Cardiac muscle cell (in vitro differentiated cells and primary cell): ENCODE measurements at regions not wholly inside any gene's neighbourhood (a gene's known extent, or its start where the extent isn't known, plus 50 kb on each side); places are given as distances from the start of the nearest gene placed in this dataset.
"Not testable (repeated sequence)": the region's sequence is repeated elsewhere in the genome, so short reads cannot be mapped to it uniquely, and the experiment has no call there.

Experiments
- DNase-seq, 2 donors: peaks; one replicate each; pipeline versions ENCODE4 v3.0.0 to v3.0.0-alpha.2; 2010 to 2017; ENCODE audit warnings: low read depth in 1 of 2, low spot score in 1 of 2
- H3K27ac ChIP-seq: fragments of 200-600 bp; sonication (generic); 2 replicates; pipeline ENCODE4 v1.5.1; 2016
- H3K27me3 ChIP-seq: fragments of 200-600 bp; sonication (generic); 2 replicates; pipeline ENCODE4 v1.6.0; 2016; ENCODE audit warnings: control low read depth
- H3K36me3 ChIP-seq: fragments of 200-600 bp; sonication (generic); 2 replicates; pipeline ENCODE4 v1.5.1; 2016; ENCODE audit warnings: control low read depth
- H3K4me1 ChIP-seq: fragments of 200-600 bp; sonication (generic); 2 replicates; pipeline ENCODE4 v1.8.1; 2017; ENCODE audit warnings: low read depth, mild to moderate bottlenecking, mixed run types
- H3K4me3 ChIP-seq: fragments of 200-600 bp; sonication (generic); 2 replicates; pipeline ENCODE4 v1.5.1; 2016; ENCODE audit warnings: mild to moderate bottlenecking
- H3K9me3 ChIP-seq: fragments of 200-600 bp; sonication (generic); 2 replicates; pipeline ENCODE4 v1.5.1; 2017; ENCODE audit warnings: low read depth, mild to moderate bottlenecking, control low read depth
- CTCF ChIP-seq: IDR thresholded peaks from 2 replicates; pipeline ENCODE4 v1.5.1; 2012; ENCODE audit warnings: low read depth, mild to moderate bottlenecking, low read length

- no peak overlapping the region for H3K27ac ChIP-seq
- TF ChIP-seq CTCF: no peak
- DNase-seq: peak in 1 of 2 donors; percentile 22
- H3K9me3 ChIP-seq: no peaks in the 10 kb centered on the region
- H3K27me3 ChIP-seq: no peaks in the 10 kb centered on the region
- H3K4me1 ChIP-seq: peaks cover 9% of the 10 kb centered on the region
- no peak overlapping the region for H3K4me3 ChIP-seq
- no peaks in the 10 kb centered on the region for H3K36me3 ChIP-seq
Observed at GRCh38 chr14:71629765-71630492, 302.3 kb upstream of the RGS6 start.

- not testable (repeated sequence) for DNase-seq, H3K4me1 ChIP-seq, H3K9me3 ChIP-seq, H3K27me3 ChIP-seq, H3K27ac ChIP-seq, H3K4me3 ChIP-seq, H3K36me3 ChIP-seq
Observed at GRCh38 chr14:71631030-71631429, 301.2 kb upstream of the RGS6 start.

GRCh38 chr14:71632440-71632946, 299.7 kb upstream of the RGS6 start:
- no peak for TF ChIP-seq CTCF
- no peaks in the 10 kb centered on the region for H3K36me3 ChIP-seq
- H3K27ac ChIP-seq: no peak overlapping the region
- no peaks in the 10 kb centered on the region for H3K27me3 ChIP-seq
- H3K4me3 ChIP-seq: no peak overlapping the region
- no peaks in the 10 kb centered on the region for H3K4me1 ChIP-seq
- DNase-seq: no peak
- H3K9me3 ChIP-seq: no peaks in the 10 kb centered on the region

- no peak for DNase-seq
- no peak for TF ChIP-seq CTCF
Observed at GRCh38 chr14:71636076-71636475, 296.2 kb upstream of the RGS6 start.

GRCh38 chr14:71636820-71637471, 295.3 kb upstream of the RGS6 start:
- Histone ChIP-seq H3K27ac (no peak overlapping the region), H3K36me3 (no peaks in the 10 kb centered on the region), H3K27me3 (no peaks in the 10 kb centered on the region), H3K4me3 (no peak overlapping the region), H3K4me1 (no peaks in the 10 kb centered on the region), H3K9me3 (no peaks in the 10 kb centered on the region)
- DNase-seq: no peak
- no peak for TF ChIP-seq CTCF

More at GRCh38 chr14:71636076-71636475, 296.2 kb upstream of the RGS6 start:
- H3K27me3 ChIP-seq: no peaks in the 10 kb centered on the region
- H3K36me3 ChIP-seq: no peaks in the 10 kb centered on the region
- H3K9me3 ChIP-seq: no peaks in the 10 kb centered on the region
- H3K27ac ChIP-seq: no peak overlapping the region
- no peaks in the 10 kb centered on the region for H3K4me1 ChIP-seq
- no peak overlapping the region for H3K4me3 ChIP-seq

GRCh38 chr14:71638523-71639196, 293.6 kb upstream of the RGS6 start:
- Histone ChIP-seq H3K27me3 (no peaks in the 10 kb centered on the region), H3K36me3 (no peaks in the 10 kb centered on the region), H3K9me3 (no peaks in the 10 kb centered on the region), H3K4me1 (no peaks in the 10 kb centered on the region), H3K27ac (no peak overlapping the region), H3K4me3 (no peak overlapping the region)
- no peak for DNase-seq
- no peak for TF ChIP-seq CTCF
